Spinal cord (tissue), 9 donors: ENCODE measurements at regions not wholly inside any gene's neighbourhood (a gene's known extent, or its start where the extent isn't known, plus 50 kb on each side); places are given as distances from the start of the nearest gene placed in this dataset.
A peak's percentile ranks its signal among the peaks of the same experiment; 100 is the strongest.

Experiments
- DNase-seq, 6 donors: peaks; one replicate each; pipeline versions ENCODE4 v3.0.0 to v3.0.0-alpha.2; 2013 to 2015; ENCODE audit warnings: low spot score in 6 of 6, low read depth in 4 of 6
- H3K27ac ChIP-seq: one replicate; pipeline ENCODE4 v1.5.1; 2013; ENCODE audit warnings: low read depth, low read length, control low read depth
- H3K27me3 ChIP-seq: one replicate; pipeline ENCODE4 v1.6.1; 2013; ENCODE audit warnings: low read length; ENCODE audit not compliant: control insufficient read depth, insufficient read depth
- H3K36me3 ChIP-seq: one replicate; pipeline ENCODE4 v1.6.1; 2013; ENCODE audit warnings: low read length; ENCODE audit not compliant: control insufficient read depth, insufficient read depth
- H3K4me1 ChIP-seq: one replicate; pipeline ENCODE4 v1.6.1; 2013; ENCODE audit warnings: low read length; ENCODE audit not compliant: control insufficient read depth, insufficient read depth
- H3K4me3 ChIP-seq: one replicate; pipeline ENCODE4 v1.5.1; 2013; ENCODE audit warnings: low read depth, low read length, control low read depth
- H3K9me3 ChIP-seq: one replicate; pipeline ENCODE4 v1.6.1; 2013; ENCODE audit warnings: low read length; ENCODE audit not compliant: control insufficient read depth, insufficient read depth
- WGBS: methylation state at CpG from one replicate; pipeline ENCODE4 v1.1.5; 2013; ENCODE audit warnings: missing lambda C conversion rate; ENCODE audit not compliant: insufficient coverage; 5-methylcytosine and 5-hydroxymethylcytosine counted together
- donor health status: healthy.

- no peaks in the 10 kb centered on the region for H3K4me1 ChIP-seq
- H3K36me3 ChIP-seq: no peaks in the 10 kb centered on the region
- H3K9me3 ChIP-seq: no peaks in the 10 kb centered on the region
- H3K4me3 ChIP-seq: no peak overlapping the region
- no peak overlapping the region for H3K27ac ChIP-seq
- DNase-seq: no peak
- 84% methylated on average over 2 of the region's 3 CpGs for WGBS
- no peaks in the 10 kb centered on the region for H3K27me3 ChIP-seq
Observed at GRCh38 chr5:153901449-153901848, 137.3 kb downstream of the FAM114A2 start.

GRCh38 chr5:153900703-153901395 lies 137.9 kb downstream of the FAM114A2 start:
- no peaks in the 10 kb centered on the region for H3K9me3 ChIP-seq
- no peak overlapping the region for H3K4me3 ChIP-seq
- no CpG with 5 or more reads among the region's 3 CpGs for WGBS
- H3K27me3 ChIP-seq: no peaks in the 10 kb centered on the region
- peak in 1 of 6 donors; percentile 20 for DNase-seq
- H3K4me1 ChIP-seq: no peaks in the 10 kb centered on the region
- H3K36me3 ChIP-seq: no peaks in the 10 kb centered on the region
- no peak overlapping the region for H3K27ac ChIP-seq

GRCh38 chr5:153899746-153900145 lies 139.0 kb downstream of the FAM114A2 start:
- no peaks in the 10 kb centered on the region for H3K9me3 ChIP-seq
- no peak overlapping the region for H3K27ac ChIP-seq
- 100% methylated on average over 1 of the region's 4 CpGs for WGBS
- no peak overlapping the region for H3K4me3 ChIP-seq
- no peaks in the 10 kb centered on the region for H3K4me1 ChIP-seq
- no peaks in the 10 kb centered on the region for H3K36me3 ChIP-seq
- DNase-seq: no peak
- H3K27me3 ChIP-seq: no peaks in the 10 kb centered on the region

GRCh38 chr5:153896701-153897100 lies 142.0 kb downstream of the FAM114A2 start:
- no peak overlapping the region for H3K27ac ChIP-seq
- no peak overlapping the region for H3K4me3 ChIP-seq
- no peaks in the 10 kb centered on the region for H3K36me3 ChIP-seq
- H3K9me3 ChIP-seq: no peaks in the 10 kb centered on the region
- H3K4me1 ChIP-seq: no peaks in the 10 kb centered on the region
- no peaks in the 10 kb centered on the region for H3K27me3 ChIP-seq
- DNase-seq: peak in 1 of 6 donors; percentile 12

GRCh38 chr5:153896117-153896516 lies 142.6 kb downstream of the FAM114A2 start:
- H3K27me3 ChIP-seq: no peaks in the 10 kb centered on the region
- H3K36me3 ChIP-seq: no peaks in the 10 kb centered on the region
- WGBS: no CpG with 5 or more reads among the region's 2 CpGs
- H3K27ac ChIP-seq: no peak overlapping the region
- H3K9me3 ChIP-seq: no peaks in the 10 kb centered on the region
- H3K4me1 ChIP-seq: no peaks in the 10 kb centered on the region
- DNase-seq: no peak
- H3K4me3 ChIP-seq: no peak overlapping the region

GRCh38 chr5:153895266-153895665 lies 143.4 kb downstream of the FAM114A2 start:
- WGBS: 79% methylated on average over 3 of the region's 3 CpGs
- Histone ChIP-seq H3K27ac (no peak overlapping the region), H3K9me3 (no peaks in the 10 kb centered on the region), H3K36me3 (no peaks in the 10 kb centered on the region), H3K27me3 (no peaks in the 10 kb centered on the region), H3K4me3 (no peak overlapping the region), H3K4me1 (no peaks in the 10 kb centered on the region)
- no peak for DNase-seq

GRCh38 chr5:153893817-153894216 lies 144.9 kb downstream of the FAM114A2 start:
- 82% methylated on average over 5 of the region's 5 CpGs for WGBS
- H3K4me3 ChIP-seq: no peak overlapping the region
- no peak overlapping the region for H3K27ac ChIP-seq
- DNase-seq: no peak
- no peaks in the 10 kb centered on the region for H3K27me3 ChIP-seq
- no peaks in the 10 kb centered on the region for H3K9me3 ChIP-seq
- no peaks in the 10 kb centered on the region for H3K36me3 ChIP-seq
- H3K4me1 ChIP-seq: no peaks in the 10 kb centered on the region

GRCh38 chr5:153891394-153891793 lies 147.3 kb downstream of the FAM114A2 start:
- DNase-seq: no peak
- Histone ChIP-seq H3K27me3 (no peaks in the 10 kb centered on the region), H3K4me3 (no peak overlapping the region), H3K4me1 (no peaks in the 10 kb centered on the region), H3K36me3 (no peaks in the 10 kb centered on the region), H3K9me3 (no peaks in the 10 kb centered on the region), H3K27ac (no peak overlapping the region)

GRCh38 chr5:153888781-153889180 lies 149.9 kb downstream of the FAM114A2 start:
- no peaks in the 10 kb centered on the region for H3K9me3 ChIP-seq
- no peaks in the 10 kb centered on the region for H3K36me3 ChIP-seq
- DNase-seq: no peak
- WGBS: 83% methylated on average over 2 of the region's 5 CpGs
- H3K27ac ChIP-seq: no peak overlapping the region
- no peak overlapping the region for H3K4me3 ChIP-seq
- no peaks in the 10 kb centered on the region for H3K4me1 ChIP-seq
- no peaks in the 10 kb centered on the region for H3K27me3 ChIP-seq

GRCh38 chr5:153885141-153885540 lies 153.6 kb downstream of the FAM114A2 start:
- Histone ChIP-seq H3K9me3 (no peaks in the 10 kb centered on the region), H3K27ac (no peak overlapping the region), H3K36me3 (no peaks in the 10 kb centered on the region), H3K4me3 (no peak overlapping the region), H3K27me3 (no peaks in the 10 kb centered on the region), H3K4me1 (no peaks in the 10 kb centered on the region)
- WGBS: 20% methylated on average over 1 of the region's 3 CpGs
- DNase-seq: peak in 3 of 6 donors; percentile 42 to 88 (median 63)
